GM20000 (cell line): ENCODE measurements at regions not wholly inside any gene's neighbourhood (a gene's known extent, or its start where the extent isn't known, plus 50 kb on each side); places are given as distances from the start of the nearest gene placed in this dataset.
"Not testable (repeated sequence)": the region's sequence is repeated elsewhere in the genome, so short reads cannot be mapped to it uniquely, and the experiment has no call there.

Source experiments
- DNase-seq: peaks from one replicate; pipeline ENCODE4 v3.0.0; 2012; ENCODE audit warnings: low spot score
- TF ChIP-seq, protein P1 (sequence below): IDR thresholded peaks from 2 replicates; pipeline ENCODE4 v1.5.1; 2012; ENCODE audit warnings: mild to moderate bottlenecking, control low read depth; ENCODE audit errors: extremely low read depth, missing control alignments

- DNase-seq, result no peak
- TF ChIP-seq, protein P1, sequence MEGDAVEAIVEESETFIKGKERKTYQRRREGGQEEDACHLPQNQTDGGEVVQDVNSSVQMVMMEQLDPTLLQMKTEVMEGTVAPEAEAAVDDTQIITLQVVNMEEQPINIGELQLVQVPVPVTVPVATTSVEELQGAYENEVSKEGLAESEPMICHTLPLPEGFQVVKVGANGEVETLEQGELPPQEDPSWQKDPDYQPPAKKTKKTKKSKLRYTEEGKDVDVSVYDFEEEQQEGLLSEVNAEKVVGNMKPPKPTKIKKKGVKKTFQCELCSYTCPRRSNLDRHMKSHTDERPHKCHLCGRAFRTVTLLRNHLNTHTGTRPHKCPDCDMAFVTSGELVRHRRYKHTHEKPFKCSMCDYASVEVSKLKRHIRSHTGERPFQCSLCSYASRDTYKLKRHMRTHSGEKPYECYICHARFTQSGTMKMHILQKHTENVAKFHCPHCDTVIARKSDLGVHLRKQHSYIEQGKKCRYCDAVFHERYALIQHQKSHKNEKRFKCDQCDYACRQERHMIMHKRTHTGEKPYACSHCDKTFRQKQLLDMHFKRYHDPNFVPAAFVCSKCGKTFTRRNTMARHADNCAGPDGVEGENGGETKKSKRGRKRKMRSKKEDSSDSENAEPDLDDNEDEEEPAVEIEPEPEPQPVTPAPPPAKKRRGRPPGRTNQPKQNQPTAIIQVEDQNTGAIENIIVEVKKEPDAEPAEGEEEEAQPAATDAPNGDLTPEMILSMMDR, result no peak
Measured at GRCh38 chr4:107492566-107492965, 227.5 kb downstream of the PAPSS1 start.

- no peak for DNase-seq
- TF ChIP-seq, protein P1, result no peak
Measured at GRCh38 chr4:107490116-107490515, 229.9 kb downstream of the PAPSS1 start.

DNA sequence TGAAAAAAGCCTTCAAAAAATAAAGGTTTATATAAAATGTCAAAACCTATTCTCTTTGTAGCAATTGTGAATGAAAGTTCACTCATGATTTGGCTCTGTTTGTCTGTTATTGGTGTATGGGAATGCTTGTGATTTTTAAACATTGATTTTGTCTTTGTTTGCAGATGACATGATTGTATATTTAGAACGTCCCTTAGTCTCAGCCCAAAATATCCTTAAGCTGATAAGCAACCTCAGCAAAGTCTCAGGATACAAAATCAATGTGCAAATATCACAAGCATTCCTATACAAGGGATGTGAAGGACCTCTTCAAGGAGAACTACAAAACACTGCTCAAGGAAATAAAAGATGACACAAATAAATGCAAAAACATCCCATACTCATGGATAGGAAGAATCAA is 236.4 kb downstream of the PAPSS1 start:
- DNase-seq, result not testable (repeated sequence)

DNA sequence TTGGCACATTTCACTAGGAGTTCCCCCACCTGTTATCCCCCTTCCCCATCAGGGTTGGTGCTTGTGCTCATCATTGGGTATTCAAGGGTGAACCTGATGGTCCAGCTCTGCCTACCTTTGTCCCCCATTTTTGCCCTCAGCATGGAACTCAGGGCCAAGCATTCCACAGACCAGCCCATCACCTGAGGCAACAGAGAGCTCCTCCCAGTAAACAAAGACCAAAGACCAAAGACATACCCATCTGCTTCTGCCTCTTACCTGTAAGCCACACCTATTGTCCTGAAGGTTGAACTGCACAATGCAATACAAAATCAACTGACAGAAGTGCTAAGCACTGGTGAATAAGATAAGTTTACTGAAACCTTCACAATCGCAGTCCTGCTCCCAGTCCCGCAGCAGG is 237.5 kb downstream of the PAPSS1 start:
- DNase-seq, result no peak
- TF ChIP-seq, protein P1, result no peak

GRCh38 chr4:107478327-107478980 is 241.6 kb downstream of the PAPSS1 start:
- no peak for DNase-seq
- TF ChIP-seq, protein P1, result no peak

- TF ChIP-seq, protein P1, result no peak
- DNase-seq, result no peak
Measured at GRCh38 chr4:107473126-107473525, 246.9 kb downstream of the PAPSS1 start.

GRCh38 chr4:107472265-107472948 is 247.6 kb downstream of the PAPSS1 start:
- DNase-seq, result no peak
- TF ChIP-seq, protein P1, result no peak

DNA sequence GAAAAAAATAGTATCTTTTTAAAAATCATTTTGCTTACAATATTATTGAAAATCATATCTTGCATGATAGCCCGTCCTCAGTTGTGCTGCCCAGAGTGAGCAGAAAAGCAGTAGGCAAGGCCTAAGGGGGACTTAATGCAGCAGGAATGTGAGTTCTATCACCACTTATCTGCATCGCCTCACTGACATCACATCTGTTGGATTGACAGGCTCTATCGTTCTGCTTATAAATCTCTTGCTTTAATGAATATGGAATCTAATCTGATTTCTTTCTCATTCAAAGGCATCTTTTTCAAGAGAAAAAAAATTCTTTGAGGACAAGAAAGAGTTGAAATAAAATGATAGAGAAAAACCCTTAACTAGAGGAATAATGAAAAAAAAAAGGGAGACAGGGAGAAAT is 249.9 kb downstream of the PAPSS1 start:
- TF ChIP-seq, protein P1, result no peak
- DNase-seq, result no peak
